WTC11 (cell line): ENCODE measurements at regions not wholly inside any gene's neighbourhood (a gene's known extent, or its start where the extent isn't known, plus 50 kb on each side); places are given as distances from the start of the nearest gene placed in this dataset.

Experiments used
- ATAC-seq: fragments of 200-7000 bp; cut with Tn5 transposase; 2 replicates; pipeline ENCODE4 v1.10.0; 2021; ENCODE audit warnings: mild to moderate bottlenecking, moderate library complexity
- CTCF ChIA-PET: fragments of 300-600 bp; sonication (Branson Sonifier 250); formaldehyde crosslinking; loops from one replicate; lab custom pipeline; 2021; ENCODE audit warnings: antibody characterized with exemption; lab: Charles Lee
- POLR2A ChIA-PET: fragments of 350-600 bp; sonication (Branson Sonifier 250); formaldehyde crosslinking; loops from one replicate; lab custom pipeline; 2021; ENCODE audit warnings: antibody characterized with exemption; lab: Charles Lee
- DNase-seq: peaks from one replicate; pipeline ENCODE4 v3.0.0; 2021; ENCODE audit warnings: low spot score
- H3K27ac Mint-ChIP-seq: 2 replicates; pipeline ENCODE4 v1.8.0; 2021; ENCODE audit warnings: mixed read lengths
- H3K27me3 Mint-ChIP-seq: 2 replicates; pipeline ENCODE4 v1.8.0; 2021; ENCODE audit warnings: low read depth, mild to moderate bottlenecking, moderate library complexity, mixed read lengths
- H3K36me3 Mint-ChIP-seq: 2 replicates; pipeline ENCODE4 v1.8.0; 2021; ENCODE audit warnings: mixed read lengths
- H3K4me1 Mint-ChIP-seq: 2 replicates; pipeline ENCODE4 v1.8.0; 2022; ENCODE audit warnings: mixed read lengths
- H3K4me3 Mint-ChIP-seq: 2 replicates; pipeline ENCODE4 v1.8.0; 2021; ENCODE audit warnings: mild to moderate bottlenecking, moderate library complexity, mixed read lengths
- H3K9me3 Mint-ChIP-seq: 2 replicates; pipeline ENCODE4 v1.8.0; 2021; ENCODE audit warnings: mixed read lengths
- ATF1 ChIP-seq: sonication (generic); formaldehyde crosslinking; IDR thresholded peaks from 2 replicates; pipeline ENCODE4 v1.8.1; 2023; ENCODE audit warnings: mild to moderate bottlenecking, moderate library complexity, missing genetic modification reagents
- CBFB ChIP-seq: sonication (generic); formaldehyde crosslinking; IDR thresholded peaks from 2 replicates; pipeline ENCODE4 v1.8.1; 2022; ENCODE audit warnings: mild to moderate bottlenecking, low read depth, missing genetic modification reagents
- FOXJ3 ChIP-seq: sonication (generic); formaldehyde crosslinking; IDR thresholded peaks from 2 replicates; pipeline ENCODE4 v1.9.0; 2021; ENCODE audit warnings: missing genetic modification reagents, mild to moderate bottlenecking, borderline replicate concordance
- GTF2I ChIP-seq: fragments of 250-450 bp; sonication (Bioruptor Pico); conservative IDR thresholded peaks from 2 replicates; pipeline ENCODE4 v1.4.0; 2021; ENCODE audit warnings: mild to moderate bottlenecking
- IRF2 ChIP-seq: sonication (generic); formaldehyde crosslinking; IDR thresholded peaks from 2 replicates; pipeline ENCODE4 v1.8.0; 2022; ENCODE audit warnings: low read depth, missing genetic modification reagents, borderline replicate concordance
- KAT7 ChIP-seq: sonication (generic); formaldehyde crosslinking; IDR thresholded peaks from 2 replicates; pipeline ENCODE4 v1.8.1; 2023; ENCODE audit warnings: missing genetic modification reagents, mild to moderate bottlenecking, borderline replicate concordance
- NFATC4 ChIP-seq: fragments of 250-450 bp; sonication (Bioruptor Pico); IDR thresholded peaks from 2 replicates; pipeline ENCODE4 v1.9.0; 2021; ENCODE audit warnings: mild to moderate bottlenecking
- NFE2L1 ChIP-seq: sonication (generic); formaldehyde crosslinking; IDR thresholded peaks from 2 replicates; pipeline ENCODE4 v1.8.1; 2023; ENCODE audit warnings: missing genetic modification reagents
- OVOL2 ChIP-seq: fragments of 250-450 bp; sonication (Bioruptor Pico); IDR thresholded peaks from 2 replicates; pipeline ENCODE4 v1.9.0; 2021; ENCODE audit warnings: mild to moderate bottlenecking, borderline replicate concordance
- SP1 ChIP-seq: sonication (generic); formaldehyde crosslinking; conservative IDR thresholded peaks from 2 replicates; pipeline ENCODE4 v1.8.1; 2022; ENCODE audit warnings: missing genetic modification reagents
- TCF7 ChIP-seq: sonication (generic); formaldehyde crosslinking; IDR thresholded peaks from 2 replicates; pipeline ENCODE4 v1.8.0; 2022; ENCODE audit warnings: mild to moderate bottlenecking, low read depth, missing genetic modification reagents, moderate library complexity
- ZBTB21 ChIP-seq: sonication (generic); formaldehyde crosslinking; IDR thresholded peaks from 2 replicates; pipeline ENCODE4 v1.8.1; 2023; ENCODE audit warnings: mild to moderate bottlenecking, missing genetic modification reagents, borderline replicate concordance
- ZNF263 ChIP-seq: sonication (generic); formaldehyde crosslinking; IDR thresholded peaks from 2 replicates; pipeline ENCODE4 v1.8.1; 2022; ENCODE audit warnings: low read depth, mild to moderate bottlenecking, moderate library complexity, missing genetic modification reagents
- TF ChIP-seq, protein P1 (sequence below): sonication (generic); formaldehyde crosslinking; IDR thresholded peaks from 2 replicates; pipeline ENCODE4 v1.8.1; 2023; ENCODE audit warnings: mild to moderate bottlenecking, missing genetic modification reagents
- TF ChIP-seq, protein P2 (sequence below): sonication (generic); formaldehyde crosslinking; IDR thresholded peaks from 2 replicates; pipeline ENCODE4 v1.8.0; 2022; ENCODE audit warnings: mild to moderate bottlenecking, missing genetic modification reagents
- TF ChIP-seq, protein P3 (sequence below): sonication (generic); formaldehyde crosslinking; IDR thresholded peaks from 2 replicates; pipeline ENCODE4 v1.8.0; 2023; ENCODE audit warnings: mild to moderate bottlenecking, missing genetic modification reagents
- TF ChIP-seq, protein P4 (sequence below): sonication (generic); formaldehyde crosslinking; IDR thresholded peaks from 2 replicates; pipeline ENCODE4 v1.8.1; 2023; ENCODE audit warnings: mild to moderate bottlenecking, moderate library complexity, missing genetic modification reagents
- TF ChIP-seq, protein P5 (sequence below): sonication (generic); formaldehyde crosslinking; IDR thresholded peaks from 2 replicates; pipeline ENCODE4 v1.8.0; 2023; ENCODE audit warnings: missing genetic modification reagents, mild to moderate bottlenecking, borderline replicate concordance
- TF ChIP-seq, protein P6 (sequence below): sonication (generic); formaldehyde crosslinking; conservative IDR thresholded peaks from 2 replicates; pipeline ENCODE4 v1.8.1; 2023; ENCODE audit warnings: mild to moderate bottlenecking, low read depth, missing genetic modification reagents, moderate library complexity
- TF ChIP-seq, protein P7 (sequence below): sonication (generic); formaldehyde crosslinking; IDR thresholded peaks from 2 replicates; pipeline ENCODE4 v1.8.1; 2023; ENCODE audit warnings: mild to moderate bottlenecking, missing genetic modification reagents, moderate library complexity

DNA sequence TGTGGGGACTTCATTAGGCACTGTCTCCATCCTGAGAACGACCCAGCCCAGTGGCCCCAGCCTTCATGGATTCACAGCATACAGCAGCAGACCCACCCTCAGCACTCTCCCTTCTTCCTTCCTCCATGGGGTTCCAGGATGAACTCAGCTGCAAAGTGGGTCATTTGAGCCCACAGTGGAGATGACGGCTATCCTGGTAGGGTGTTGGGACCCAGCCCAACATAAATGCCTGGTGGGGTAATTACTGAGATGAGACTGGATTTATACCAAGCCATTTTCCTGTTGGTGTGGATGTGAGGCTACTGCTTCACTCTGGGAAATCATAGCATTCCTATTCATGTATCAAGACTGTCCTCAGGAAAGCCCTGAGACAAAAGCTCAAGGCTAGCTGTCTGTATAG lies 536.7 kb upstream of the TNP1 start (continued):
- TF ChIP-seq, protein P1, sequence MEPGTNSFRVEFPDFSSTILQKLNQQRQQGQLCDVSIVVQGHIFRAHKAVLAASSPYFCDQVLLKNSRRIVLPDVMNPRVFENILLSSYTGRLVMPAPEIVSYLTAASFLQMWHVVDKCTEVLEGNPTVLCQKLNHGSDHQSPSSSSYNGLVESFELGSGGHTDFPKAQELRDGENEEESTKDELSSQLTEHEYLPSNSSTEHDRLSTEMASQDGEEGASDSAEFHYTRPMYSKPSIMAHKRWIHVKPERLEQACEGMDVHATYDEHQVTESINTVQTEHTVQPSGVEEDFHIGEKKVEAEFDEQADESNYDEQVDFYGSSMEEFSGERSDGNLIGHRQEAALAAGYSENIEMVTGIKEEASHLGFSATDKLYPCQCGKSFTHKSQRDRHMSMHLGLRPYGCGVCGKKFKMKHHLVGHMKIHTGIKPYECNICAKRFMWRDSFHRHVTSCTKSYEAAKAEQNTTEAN (CRISPR knock-in tag): no peak
- TF ChIP-seq NFATC4 (no peak), ZBTB21 (CRISPR knock-in tag) (no peak), OVOL2 (CRISPR knock-in tag) (no peak), KAT7 (CRISPR knock-in tag) (no peak), ZNF263 (CRISPR knock-in tag) (no peak), CBFB (CRISPR knock-in tag) (no peak)
- TF ChIP-seq, protein P2, sequence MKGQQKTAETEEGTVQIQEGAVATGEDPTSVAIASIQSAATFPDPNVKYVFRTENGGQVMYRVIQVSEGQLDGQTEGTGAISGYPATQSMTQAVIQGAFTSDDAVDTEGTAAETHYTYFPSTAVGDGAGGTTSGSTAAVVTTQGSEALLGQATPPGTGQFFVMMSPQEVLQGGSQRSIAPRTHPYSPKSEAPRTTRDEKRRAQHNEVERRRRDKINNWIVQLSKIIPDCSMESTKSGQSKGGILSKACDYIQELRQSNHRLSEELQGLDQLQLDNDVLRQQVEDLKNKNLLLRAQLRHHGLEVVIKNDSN: no peak
- TF ChIP-seq, protein P3, sequence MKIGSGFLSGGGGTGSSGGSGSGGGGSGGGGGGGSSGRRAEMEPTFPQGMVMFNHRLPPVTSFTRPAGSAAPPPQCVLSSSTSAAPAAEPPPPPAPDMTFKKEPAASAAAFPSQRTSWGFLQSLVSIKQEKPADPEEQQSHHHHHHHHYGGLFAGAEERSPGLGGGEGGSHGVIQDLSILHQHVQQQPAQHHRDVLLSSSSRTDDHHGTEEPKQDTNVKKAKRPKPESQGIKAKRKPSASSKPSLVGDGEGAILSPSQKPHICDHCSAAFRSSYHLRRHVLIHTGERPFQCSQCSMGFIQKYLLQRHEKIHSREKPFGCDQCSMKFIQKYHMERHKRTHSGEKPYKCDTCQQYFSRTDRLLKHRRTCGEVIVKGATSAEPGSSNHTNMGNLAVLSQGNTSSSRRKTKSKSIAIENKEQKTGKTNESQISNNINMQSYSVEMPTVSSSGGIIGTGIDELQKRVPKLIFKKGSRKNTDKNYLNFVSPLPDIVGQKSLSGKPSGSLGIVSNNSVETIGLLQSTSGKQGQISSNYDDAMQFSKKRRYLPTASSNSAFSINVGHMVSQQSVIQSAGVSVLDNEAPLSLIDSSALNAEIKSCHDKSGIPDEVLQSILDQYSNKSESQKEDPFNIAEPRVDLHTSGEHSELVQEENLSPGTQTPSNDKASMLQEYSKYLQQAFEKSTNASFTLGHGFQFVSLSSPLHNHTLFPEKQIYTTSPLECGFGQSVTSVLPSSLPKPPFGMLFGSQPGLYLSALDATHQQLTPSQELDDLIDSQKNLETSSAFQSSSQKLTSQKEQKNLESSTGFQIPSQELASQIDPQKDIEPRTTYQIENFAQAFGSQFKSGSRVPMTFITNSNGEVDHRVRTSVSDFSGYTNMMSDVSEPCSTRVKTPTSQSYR (CRISPR knock-in tag): no peak
- TF ChIP-seq, protein P4, sequence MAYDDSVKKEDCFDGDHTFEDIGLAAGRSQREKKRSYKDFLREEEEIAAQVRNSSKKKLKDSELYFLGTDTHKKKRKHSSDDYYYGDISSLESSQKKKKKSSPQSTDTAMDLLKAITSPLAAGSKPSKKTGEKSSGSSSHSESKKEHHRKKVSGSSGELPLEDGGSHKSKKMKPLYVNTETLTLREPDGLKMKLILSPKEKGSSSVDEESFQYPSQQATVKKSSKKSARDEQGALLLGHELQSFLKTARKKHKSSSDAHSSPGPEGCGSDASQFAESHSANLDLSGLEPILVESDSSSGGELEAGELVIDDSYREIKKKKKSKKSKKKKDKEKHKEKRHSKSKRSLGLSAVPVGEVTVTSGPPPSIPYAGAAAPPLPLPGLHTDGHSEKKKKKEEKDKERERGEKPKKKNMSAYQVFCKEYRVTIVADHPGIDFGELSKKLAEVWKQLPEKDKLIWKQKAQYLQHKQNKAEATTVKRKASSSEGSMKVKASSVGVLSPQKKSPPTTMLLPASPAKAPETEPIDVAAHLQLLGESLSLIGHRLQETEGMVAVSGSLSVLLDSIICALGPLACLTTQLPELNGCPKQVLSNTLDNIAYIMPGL (CRISPR knock-in tag): no peak

DNA sequence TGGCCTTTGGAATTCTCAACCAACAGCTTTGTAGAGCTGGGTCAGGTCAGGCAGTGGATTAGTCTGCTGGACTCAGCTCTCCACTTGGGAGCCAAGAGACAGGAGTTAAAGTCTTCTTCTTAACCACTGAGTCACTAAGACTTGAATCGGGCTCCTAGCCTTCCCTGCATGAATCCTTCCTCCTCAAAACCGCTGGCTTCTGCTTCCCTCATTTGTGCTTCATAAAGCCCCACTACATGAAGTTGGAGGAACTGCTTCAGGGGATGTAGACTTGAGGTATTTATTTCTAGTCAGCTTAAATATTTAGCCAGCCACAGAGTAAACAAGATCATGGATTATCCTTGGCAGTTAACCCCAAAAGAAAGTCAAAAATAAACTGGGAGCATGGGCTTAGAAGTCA lies 536.3 kb upstream of the TNP1 start:
- Mint-ChIP-seq H3K4me3 (no peak overlapping the region), H3K27me3 (no peaks in the 10 kb centered on the region; the same call in 1 of the 2 replicates), H3K9me3 (peaks cover 21% of the 10 kb centered on the region), H3K4me1 (no peaks in the 10 kb centered on the region), H3K36me3 (peaks cover 12% of the 10 kb centered on the region), H3K27ac (no peak overlapping the region)
- no peak for DNase-seq
- POLR2A ChIA-PET: no interaction called here
- ATAC-seq: no peak
- CTCF ChIA-PET: no interaction called here
- no peak for TF ChIP-seq ATF1
- TF ChIP-seq, protein P5, sequence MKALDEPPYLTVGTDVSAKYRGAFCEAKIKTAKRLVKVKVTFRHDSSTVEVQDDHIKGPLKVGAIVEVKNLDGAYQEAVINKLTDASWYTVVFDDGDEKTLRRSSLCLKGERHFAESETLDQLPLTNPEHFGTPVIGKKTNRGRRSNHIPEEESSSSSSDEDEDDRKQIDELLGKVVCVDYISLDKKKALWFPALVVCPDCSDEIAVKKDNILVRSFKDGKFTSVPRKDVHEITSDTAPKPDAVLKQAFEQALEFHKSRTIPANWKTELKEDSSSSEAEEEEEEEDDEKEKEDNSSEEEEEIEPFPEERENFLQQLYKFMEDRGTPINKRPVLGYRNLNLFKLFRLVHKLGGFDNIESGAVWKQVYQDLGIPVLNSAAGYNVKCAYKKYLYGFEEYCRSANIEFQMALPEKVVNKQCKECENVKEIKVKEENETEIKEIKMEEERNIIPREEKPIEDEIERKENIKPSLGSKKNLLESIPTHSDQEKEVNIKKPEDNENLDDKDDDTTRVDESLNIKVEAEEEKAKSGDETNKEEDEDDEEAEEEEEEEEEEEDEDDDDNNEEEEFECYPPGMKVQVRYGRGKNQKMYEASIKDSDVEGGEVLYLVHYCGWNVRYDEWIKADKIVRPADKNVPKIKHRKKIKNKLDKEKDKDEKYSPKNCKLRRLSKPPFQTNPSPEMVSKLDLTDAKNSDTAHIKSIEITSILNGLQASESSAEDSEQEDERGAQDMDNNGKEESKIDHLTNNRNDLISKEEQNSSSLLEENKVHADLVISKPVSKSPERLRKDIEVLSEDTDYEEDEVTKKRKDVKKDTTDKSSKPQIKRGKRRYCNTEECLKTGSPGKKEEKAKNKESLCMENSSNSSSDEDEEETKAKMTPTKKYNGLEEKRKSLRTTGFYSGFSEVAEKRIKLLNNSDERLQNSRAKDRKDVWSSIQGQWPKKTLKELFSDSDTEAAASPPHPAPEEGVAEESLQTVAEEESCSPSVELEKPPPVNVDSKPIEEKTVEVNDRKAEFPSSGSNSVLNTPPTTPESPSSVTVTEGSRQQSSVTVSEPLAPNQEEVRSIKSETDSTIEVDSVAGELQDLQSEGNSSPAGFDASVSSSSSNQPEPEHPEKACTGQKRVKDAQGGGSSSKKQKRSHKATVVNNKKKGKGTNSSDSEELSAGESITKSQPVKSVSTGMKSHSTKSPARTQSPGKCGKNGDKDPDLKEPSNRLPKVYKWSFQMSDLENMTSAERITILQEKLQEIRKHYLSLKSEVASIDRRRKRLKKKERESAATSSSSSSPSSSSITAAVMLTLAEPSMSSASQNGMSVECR (CRISPR knock-in tag): no peak
- TF ChIP-seq SP1 (CRISPR knock-in tag): no peak
- TF ChIP-seq, protein P6, sequence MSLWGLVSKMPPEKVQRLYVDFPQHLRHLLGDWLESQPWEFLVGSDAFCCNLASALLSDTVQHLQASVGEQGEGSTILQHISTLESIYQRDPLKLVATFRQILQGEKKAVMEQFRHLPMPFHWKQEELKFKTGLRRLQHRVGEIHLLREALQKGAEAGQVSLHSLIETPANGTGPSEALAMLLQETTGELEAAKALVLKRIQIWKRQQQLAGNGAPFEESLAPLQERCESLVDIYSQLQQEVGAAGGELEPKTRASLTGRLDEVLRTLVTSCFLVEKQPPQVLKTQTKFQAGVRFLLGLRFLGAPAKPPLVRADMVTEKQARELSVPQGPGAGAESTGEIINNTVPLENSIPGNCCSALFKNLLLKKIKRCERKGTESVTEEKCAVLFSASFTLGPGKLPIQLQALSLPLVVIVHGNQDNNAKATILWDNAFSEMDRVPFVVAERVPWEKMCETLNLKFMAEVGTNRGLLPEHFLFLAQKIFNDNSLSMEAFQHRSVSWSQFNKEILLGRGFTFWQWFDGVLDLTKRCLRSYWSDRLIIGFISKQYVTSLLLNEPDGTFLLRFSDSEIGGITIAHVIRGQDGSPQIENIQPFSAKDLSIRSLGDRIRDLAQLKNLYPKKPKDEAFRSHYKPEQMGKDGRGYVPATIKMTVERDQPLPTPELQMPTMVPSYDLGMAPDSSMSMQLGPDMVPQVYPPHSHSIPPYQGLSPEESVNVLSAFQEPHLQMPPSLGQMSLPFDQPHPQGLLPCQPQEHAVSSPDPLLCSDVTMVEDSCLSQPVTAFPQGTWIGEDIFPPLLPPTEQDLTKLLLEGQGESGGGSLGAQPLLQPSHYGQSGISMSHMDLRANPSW (CRISPR knock-in tag): no peak
- TF ChIP-seq, protein P7, sequence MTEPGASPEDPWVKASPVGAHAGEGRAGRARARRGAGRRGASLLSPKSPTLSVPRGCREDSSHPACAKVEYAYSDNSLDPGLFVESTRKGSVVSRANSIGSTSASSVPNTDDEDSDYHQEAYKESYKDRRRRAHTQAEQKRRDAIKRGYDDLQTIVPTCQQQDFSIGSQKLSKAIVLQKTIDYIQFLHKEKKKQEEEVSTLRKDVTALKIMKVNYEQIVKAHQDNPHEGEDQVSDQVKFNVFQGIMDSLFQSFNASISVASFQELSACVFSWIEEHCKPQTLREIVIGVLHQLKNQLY (CRISPR knock-in tag): no peak
- TF ChIP-seq, protein P2: no peak
- TF ChIP-seq FOXJ3 (CRISPR knock-in tag): no peak
- no peak for TF ChIP-seq NFATC4
- TF ChIP-seq TCF7 (CRISPR knock-in tag): no peak
- no peak for TF ChIP-seq IRF2
- no peak for TF ChIP-seq NFE2L1 (CRISPR knock-in tag)
- no peak for TF ChIP-seq GTF2I (CRISPR knock-in tag)
